ENCODE measurements at regions not wholly inside any gene's neighbourhood (a gene's known extent, or its start where the extent isn't known, plus 50 kb on each side); places are given as distances from the start of the nearest gene placed in this dataset.

GRCh38 chr19:30744741-30745475 lies 372.7 kb downstream of the ZNF536 start:
- ChIA-PET POLR2A (no interaction called here), CTCF (interaction anchor here (0.6 to 1.6 kb wide), 2 partner anchors 22 to 40 kb away, joined by 4 to 5 read pairs; no protein-coding TSS in a partner anchor)
- TF ChIP-seq PRRX2 (CRISPR knock-in tag; IDR thresholded peaks at IDR 0.05) (no peak), IRF2 (CRISPR knock-in tag; IDR thresholded peaks at IDR 0.05; ENCODE audit: borderline replicate concordance, low read depth) (no peak), NFATC4 (CRISPR knock-in tag; IDR thresholded peaks at IDR 0.05) (no peak), ZNF416 (CRISPR knock-in tag; IDR thresholded peaks at IDR 0.05) (no peak), RELA (CRISPR knock-in tag; IDR thresholded peaks at IDR 0.05; ENCODE audit: borderline replicate concordance) (no peak), KAT7 (CRISPR knock-in tag; IDR thresholded peaks at IDR 0.05; ENCODE audit: borderline replicate concordance) (no peak), SMAD3 (CRISPR knock-in tag; IDR thresholded peaks at IDR 0.05; ENCODE audit: borderline replicate concordance) (no peak), ZNF281 (CRISPR knock-in tag; IDR thresholded peaks at IDR 0.05) (no peak)
- Mint-ChIP-seq H3K36me3 (peaks cover 2% of the 10 kb centered on the region; the same call in 1 of the 2 replicates), H3K27ac (no peak overlapping the region), H3K9me3 (peaks cover 23% of the 10 kb centered on the region), H3K4me1 (no peaks in the 10 kb centered on the region), H3K27me3 (ENCODE audit: low read depth) (peaks cover 3% of the 10 kb centered on the region; the same call in 1 of the 2 replicates), H3K4me3 (no peak overlapping the region)
- DNase-seq (ENCODE audit: low spot score) (no peak), ATAC-seq (no peak)

- Mint-ChIP-seq H3K4me3 (no peak overlapping the region), H3K27me3 (ENCODE audit: low read depth) (peaks cover 3% of the 10 kb centered on the region; the same call in 1 of the 2 replicates), H3K27ac (no peak overlapping the region), H3K4me1 (no peaks in the 10 kb centered on the region), H3K36me3 (no peaks in the 10 kb centered on the region), H3K9me3 (peaks cover 11% of the 10 kb centered on the region)
- ChIA-PET CTCF (interaction anchor here (1.2 to 1.6 kb wide), 2 partner anchors 41 to 56 kb away, joined by 3 to 5 read pairs; no protein-coding TSS in a partner anchor), POLR2A (no interaction called here)
- ATAC-seq, result no peak
- TF ChIP-seq ZMAT4 (CRISPR knock-in tag; IDR thresholded peaks at IDR 0.05), result no peak
- TF ChIP-seq RORB (CRISPR knock-in tag; IDR thresholded peaks at IDR 0.05), result no peak
- TF ChIP-seq CREM (CRISPR knock-in tag; IDR thresholded peaks at IDR 0.05), result no peak
- no peak for TF ChIP-seq SMAD4 (CRISPR knock-in tag; IDR thresholded peaks at IDR 0.05)
- no peak for TF ChIP-seq ZNF425 (CRISPR knock-in tag; conservative IDR thresholded peaks at IDR 0.05)
- no peak for TF ChIP-seq SP1 (CRISPR knock-in tag; conservative IDR thresholded peaks at IDR 0.05)
- no peak for DNase-seq (ENCODE audit: low spot score)
Measured at GRCh38 chr19:30743702-30744101, 371.5 kb downstream of the ZNF536 start.

GRCh38 chr19:30743011-30743410 lies 370.8 kb downstream of the ZNF536 start:
- no peak for ATAC-seq
- TF ChIP-seq ZNF425 (CRISPR knock-in tag; conservative IDR thresholded peaks at IDR 0.05) (no peak), ZNF396 (CRISPR knock-in tag; IDR thresholded peaks at IDR 0.05; ENCODE audit: borderline replicate concordance) (no peak), TEAD1 (CRISPR knock-in tag; IDR thresholded peaks at IDR 0.05) (no peak), KAT7 (CRISPR knock-in tag; IDR thresholded peaks at IDR 0.05; ENCODE audit: borderline replicate concordance) (no peak), ETV6 (CRISPR knock-in tag; IDR thresholded peaks at IDR 0.05) (no peak)
- POLR2A ChIA-PET, result no interaction called here
- Mint-ChIP-seq H3K27me3 (ENCODE audit: low read depth) (peaks cover 3% of the 10 kb centered on the region; the same call in 1 of the 2 replicates), H3K4me3 (no peak overlapping the region), H3K27ac (no peak overlapping the region), H3K4me1 (no peaks in the 10 kb centered on the region; the same call in 1 of the 2 replicates), H3K9me3 (0 out of 2 replicates have a peak, but pooled peaks cover 4% of the 10 kb centered on the region), H3K36me3 (no peaks in the 10 kb centered on the region)
- no peak for DNase-seq (ENCODE audit: low spot score)
- CTCF ChIA-PET, result interaction anchor here (1.2 to 1.6 kb wide), 4 partner anchors 23 to 60 kb away, joined by 3 to 5 read pairs (median 5); no protein-coding TSS in a partner anchor
